NCI-H345 treated with DMSO at 0.1 percent for 48 hours (cell line): ENCODE measurements at regions not wholly inside any gene's neighbourhood (a gene's known extent, or its start where the extent isn't known, plus 50 kb on each side); places are given as distances from the start of the nearest gene placed in this dataset.

Experiments
- DNase-seq: peaks from one replicate; lab custom pipeline; 2025; ENCODE audit not compliant: unreplicated experiment; lab: John Stamatoyannopoulos, UW

DNA sequence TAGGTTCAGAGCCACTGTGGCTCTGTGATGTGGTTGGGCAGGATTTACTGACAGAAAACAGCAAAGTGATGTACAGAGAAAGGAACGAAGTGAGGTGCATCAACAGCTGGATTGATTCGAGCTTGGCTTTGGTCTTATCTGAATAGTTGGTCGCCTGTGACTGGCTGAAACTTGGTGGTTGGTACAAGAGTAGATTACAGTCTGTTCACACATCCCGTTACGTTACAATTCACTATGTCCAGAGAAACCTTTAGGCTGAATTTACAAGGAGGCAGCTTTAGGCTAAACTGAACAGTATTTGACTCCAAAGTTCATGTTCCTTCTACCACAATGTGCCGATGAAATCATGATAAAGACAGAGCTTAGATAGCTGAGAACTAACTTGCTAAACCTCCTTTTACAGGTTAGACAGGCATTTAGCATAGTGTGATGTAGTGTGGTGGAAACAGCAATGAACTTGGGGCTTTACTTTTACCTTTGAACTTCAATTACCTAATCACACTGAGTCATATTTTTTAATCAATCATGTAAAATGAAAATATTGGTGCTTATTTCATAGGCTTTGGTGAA, 210.2 kb upstream of the PUM3 start:
- no peak for DNase-seq

DNA sequence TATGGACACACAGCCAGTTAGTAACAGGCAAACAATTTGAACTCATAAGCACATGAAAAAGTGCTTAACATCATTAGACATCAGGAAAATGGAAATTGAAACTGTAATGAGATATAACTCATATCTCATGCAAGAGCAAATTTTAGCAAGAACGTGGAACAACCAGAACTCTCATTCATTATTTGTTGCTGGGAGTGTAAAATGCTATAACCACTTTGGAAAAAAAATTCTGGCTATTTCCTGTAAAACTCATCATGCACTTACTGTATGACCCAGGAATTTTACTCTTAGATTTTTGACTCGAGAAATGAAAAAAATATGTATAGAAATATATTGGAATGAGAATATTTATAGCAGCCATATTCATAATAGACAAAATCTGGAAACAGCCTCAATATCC, 205.7 kb upstream of the PUM3 start:
- DNase-seq: no peak

DNA sequence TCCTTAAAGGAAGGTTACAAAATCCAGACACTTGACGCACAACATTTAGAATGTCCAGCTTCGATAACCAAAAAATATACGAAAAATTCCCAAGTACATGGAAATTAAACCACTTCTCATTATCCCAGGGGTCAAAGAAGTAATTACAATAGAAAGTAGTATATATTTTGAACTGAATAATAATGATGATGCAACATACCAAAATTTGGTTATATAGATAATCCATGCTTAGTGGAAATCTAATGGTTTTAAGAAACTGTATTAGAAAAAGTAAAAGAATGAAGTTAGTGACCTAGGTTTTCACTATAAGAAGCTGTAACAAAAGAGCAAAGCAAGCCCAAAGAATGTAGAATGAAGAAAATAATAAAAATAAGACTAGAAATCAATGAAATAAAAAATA, 204.0 kb upstream of the PUM3 start:
- no peak for DNase-seq

DNA sequence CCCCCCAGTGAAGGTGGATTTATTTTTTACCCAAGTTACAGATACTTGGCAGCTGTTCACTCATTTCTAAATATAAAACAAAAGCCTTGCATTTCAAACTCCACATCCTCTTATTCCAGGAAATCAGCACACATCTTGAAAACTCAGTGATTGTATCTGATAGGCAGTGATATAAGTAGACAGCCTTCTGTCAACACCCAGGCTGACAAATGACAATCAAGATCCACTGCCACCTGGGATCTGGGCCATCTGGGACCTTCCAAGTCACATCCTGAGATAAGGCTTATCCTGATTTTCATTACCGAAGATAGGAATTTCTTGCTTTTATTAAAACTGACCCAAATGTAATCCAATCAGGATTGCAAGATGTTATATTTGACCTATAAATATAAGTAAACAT, 201.3 kb upstream of the PUM3 start:
- DNase-seq: no peak

DNA sequence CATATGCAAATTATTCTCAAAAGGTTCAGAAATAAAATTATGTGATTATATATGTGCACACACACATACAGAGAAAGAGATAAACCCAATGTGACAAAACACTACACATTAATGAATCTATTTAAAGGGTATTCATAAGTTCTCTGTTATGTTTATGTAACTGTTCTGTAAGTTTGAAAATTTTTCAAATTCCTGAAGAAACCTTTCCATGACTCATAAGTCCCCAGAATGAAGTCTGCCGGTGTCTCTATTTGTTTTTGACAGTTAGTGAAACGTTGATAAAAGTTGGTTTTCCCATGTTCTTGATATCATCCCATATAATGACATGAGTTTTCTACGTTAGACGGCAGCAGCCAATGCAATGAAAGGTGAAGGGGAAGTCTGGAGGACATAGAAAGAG, 199.5 kb upstream of the PUM3 start:
- DNase-seq: no peak

DNA sequence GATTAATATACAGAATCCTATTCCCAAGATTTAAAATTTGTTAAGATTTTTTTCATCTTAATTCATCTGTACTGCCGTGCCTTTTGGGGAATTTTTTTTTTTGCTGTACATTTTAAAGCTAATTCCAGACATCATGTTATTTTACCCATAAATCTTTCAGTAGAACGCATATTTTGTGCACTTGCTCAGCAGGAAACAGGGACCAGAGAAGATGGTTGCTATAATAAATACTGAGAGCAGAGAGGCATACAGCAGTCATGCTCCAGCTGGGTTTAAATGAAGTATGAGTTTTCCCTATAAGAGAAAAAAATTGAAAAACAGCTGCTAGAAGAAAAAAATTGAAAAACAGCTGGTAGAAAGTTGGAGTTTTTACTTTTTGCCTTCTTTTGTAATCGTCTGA, 196.9 kb upstream of the PUM3 start:
- no peak for DNase-seq

DNA sequence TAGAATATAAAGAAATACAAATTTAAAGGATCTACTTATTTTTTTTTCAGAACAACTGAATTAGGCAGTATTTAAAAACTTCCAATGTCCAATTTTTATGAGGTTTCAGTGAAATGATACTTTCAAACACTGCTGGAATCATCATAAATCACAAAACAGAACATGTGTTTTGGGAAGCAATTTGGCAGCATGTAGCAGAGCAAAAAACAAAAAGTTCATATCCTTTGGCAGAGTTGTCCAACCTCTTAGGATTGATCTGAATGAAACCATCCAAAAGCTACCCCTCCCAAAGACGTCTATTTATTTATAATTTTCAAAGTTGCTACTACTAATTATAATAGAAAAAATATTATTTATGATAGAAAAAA, 192.4 kb upstream of the PUM3 start:
- DNase-seq: no peak

DNA sequence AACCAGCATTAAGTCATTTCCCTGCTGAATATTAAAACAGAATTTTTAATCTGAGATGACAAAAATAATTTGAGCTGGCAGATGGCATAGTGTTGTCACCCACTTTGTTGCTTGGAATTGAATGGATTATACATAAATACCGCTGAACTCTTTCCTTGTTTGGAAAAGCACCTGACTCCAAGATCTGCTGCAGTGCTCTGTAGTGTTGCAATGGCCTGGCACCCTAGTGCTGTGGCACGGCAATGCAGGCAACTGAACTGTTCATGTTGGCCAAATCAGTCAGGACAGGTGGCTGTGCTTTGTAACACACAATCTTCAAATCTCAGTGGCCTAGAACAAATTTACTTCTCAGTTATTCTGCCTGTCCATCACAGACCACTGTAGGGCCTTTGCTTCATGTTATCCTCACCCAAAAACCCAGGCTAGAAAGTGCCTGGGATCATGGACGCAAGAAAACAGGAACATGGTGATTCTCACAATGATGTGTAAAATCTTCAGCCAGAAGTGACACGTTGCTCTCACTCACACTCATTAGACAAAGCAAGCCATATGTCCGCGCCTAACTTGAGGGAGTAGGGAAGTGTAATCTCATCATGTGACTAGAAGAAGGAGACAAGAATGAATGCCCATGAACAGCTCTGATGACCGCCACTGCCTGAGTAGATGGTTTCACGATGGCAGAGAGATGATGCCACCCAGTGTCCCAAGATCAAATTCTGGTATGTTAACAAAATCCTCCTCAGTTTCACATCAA, 191.9 kb upstream of the PUM3 start:
- no peak for DNase-seq

DNA sequence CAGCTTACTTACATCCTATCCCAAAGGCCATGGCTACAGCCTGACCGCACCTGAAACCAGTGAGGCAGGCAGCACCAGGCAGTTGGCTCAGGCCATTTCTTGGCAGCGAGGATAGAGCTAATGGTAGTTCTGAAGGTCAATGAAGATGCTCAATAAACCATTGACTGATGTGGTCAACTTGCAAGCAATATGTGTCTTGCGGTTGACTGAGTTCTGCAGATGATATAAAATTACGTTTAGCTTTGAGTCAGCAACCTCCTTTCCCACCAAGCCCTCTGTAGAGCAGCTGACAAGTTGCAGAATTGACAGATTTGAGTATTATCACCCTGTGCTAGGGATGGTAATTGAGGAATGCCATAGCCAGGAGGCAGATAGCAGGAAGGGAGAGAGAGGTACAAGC, 189.0 kb upstream of the PUM3 start:
- DNase-seq: no peak

DNA sequence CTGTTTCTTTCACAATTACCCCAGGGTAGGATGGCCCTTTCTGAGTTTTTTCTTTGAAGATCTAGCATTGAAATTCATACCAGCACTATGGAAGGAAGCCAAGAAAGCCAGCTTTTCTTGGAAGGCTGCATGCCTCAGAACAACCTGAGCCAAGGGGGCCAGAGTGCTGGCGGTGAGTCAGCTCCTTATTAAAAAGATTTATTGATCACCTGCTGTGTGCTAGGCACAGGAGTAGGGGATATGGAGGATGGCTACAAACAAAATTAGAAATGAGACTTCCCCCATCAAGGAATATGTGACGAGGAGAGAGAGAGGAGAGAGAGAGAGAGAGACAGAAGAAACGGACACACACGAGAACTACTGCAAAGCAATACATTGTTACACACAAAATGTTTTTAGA, 184.6 kb upstream of the PUM3 start:
- DNase-seq: no peak

DNA sequence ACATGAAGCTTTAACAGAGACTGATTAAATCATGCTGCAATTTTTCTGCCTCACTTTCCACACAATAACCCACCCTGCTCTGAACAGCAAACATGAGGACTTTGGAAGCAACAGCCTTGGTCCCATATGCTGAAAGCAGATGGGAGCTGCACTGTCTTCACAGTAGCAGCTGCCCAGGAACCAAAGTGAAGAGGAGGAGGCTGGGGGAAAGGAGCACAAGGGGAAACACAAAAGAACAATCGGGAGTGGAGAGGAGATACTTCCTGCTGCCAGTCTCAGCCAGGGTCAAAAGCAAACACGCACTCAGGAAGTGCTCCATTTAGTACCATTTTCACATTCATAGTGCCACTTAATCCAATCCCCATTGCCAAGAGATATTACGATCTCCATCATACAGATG, 183.3 kb upstream of the PUM3 start:
- DNase-seq: peak; percentile 70

DNA sequence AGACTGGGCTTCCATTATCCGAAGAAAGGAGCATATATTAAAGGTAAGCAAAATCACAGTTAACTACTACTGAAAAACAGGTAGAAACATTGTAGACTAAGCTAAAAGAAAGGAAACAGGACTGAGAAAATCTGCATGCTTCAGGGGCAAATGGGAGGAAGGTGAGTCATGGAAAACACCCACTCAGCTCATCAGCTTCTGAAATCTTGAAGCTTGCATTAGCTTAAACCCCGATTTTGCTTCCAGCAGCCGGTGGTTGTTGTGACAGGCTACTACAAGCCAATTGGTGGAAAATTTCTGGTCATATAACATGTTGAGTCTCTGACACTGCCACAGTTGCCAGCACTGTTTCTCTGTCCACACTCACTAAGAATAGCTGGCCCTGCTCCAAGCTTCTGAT, 179.6 kb upstream of the PUM3 start:
- DNase-seq: no peak

DNA sequence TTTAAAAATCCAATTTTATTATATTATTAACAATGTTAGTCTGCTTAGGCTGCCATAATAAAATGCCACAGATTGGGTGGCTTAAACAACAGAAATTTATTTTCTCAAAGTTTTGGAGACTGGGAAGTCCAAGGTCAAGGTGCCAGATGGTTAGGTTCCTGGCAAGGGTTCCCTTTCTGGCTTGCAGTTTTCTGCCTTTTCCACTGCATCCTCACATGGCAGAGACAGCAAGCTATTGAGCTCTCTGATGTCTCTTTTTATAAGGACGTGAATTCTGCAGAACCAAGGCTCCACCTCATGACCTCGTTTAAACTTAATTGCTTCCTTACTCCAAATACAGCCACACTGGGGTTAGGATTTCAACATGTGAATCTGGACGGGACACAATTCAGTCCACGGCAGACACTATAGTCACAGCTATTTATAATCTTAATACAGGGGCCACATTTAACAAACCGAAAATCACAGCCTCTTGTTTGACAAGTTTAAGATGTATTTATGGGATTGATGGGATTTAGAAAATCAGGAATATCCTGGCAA, 174.9 kb upstream of the PUM3 start:
- no peak for DNase-seq

DNA sequence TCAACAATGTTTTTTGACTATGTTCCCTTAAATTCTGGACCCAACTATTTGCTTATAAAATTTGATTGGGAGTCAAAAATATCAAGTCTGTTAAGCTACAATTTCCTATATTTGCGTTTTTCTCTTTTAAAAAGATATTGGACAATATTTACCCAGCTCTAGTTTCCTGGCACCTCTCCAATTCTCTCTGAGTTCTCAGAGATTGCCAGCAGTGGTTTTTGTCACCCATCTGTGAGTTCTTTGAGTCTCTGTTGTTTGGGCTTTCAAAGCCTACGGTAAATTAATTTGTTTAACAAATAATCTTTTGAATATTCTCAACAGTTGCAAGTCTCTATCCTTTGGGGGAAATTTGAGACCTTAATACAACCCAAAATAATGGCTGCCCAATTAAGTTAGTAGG, 174.2 kb upstream of the PUM3 start:
- DNase-seq: peak; percentile 61

DNA sequence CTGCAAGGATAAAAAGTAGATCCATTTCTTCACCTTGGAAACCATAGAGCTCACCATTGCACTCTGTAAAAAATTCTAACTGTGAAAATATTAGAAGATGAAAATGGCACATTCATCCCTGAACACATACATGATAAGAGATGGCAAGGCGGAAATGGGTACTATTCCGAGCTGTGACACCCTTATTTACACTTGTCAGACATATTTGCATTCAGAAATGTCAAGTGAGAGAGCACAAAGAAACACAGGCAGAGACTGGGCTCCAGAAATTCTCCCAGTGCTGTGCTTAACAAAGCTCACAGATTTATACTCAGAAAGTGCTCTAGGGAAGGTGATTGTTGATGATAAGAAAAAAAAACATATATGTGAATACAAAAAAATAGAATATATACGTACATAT, 170.3 kb upstream of the PUM3 start:
- peak; percentile 9 for DNase-seq

DNA sequence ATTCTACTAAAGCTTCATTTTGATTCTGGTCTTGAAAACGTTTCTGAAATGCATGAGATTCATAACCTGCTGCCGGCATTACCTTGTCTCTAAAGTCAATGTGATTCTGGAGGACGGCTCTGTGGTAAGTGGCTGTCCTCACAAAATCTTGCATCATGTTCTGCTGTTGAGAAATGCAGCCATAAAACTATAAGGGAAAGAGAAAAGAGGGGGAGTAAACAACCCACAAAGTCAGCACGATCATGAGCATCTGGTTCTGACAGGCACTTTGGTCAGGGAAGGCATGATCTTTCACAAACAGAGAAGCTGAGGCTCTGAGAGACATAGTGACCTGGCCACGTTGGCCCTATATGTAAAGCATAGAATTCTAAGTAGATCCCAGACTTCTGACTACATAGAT, 168.9 kb upstream of the PUM3 start:
- no peak for DNase-seq

DNA sequence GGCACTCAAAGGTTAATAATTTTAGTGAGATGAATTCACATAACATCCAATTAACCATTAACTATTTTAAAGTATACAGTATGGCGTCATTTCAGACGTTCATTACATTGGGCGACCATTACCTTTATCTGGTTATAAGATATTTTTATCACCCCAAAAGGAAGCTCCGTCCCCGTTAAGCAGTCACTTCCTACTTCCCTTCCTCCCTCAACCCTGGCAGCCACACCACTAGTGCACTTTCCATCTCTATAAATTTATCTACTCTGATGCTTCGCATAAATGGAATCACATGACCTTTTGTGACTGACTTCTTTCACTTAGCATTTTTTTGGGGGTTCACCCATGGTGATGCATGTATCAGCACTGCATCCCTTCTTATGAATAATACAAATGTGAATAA, 168.3 kb upstream of the PUM3 start:
- DNase-seq: no peak

DNA sequence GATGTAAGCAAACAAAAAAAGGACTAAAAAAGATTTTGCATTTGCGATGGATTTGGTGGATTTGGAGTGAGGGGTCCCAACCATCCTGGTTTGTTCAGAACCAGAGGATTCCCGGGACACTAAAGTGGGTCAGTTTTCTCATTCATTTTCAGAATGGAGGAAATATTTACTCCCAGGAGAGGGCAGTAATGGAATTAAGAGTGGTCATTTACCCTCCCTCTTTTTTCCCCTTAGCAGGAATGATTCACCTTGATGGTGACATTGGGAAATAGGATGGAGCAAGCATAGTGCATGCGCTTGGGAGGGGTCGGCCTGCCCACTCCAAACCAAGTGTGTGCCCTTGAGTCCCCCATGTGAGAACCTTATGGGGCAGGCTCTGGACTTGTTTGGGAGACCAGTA, 164.2 kb upstream of the PUM3 start:
- DNase-seq: no peak

DNA sequence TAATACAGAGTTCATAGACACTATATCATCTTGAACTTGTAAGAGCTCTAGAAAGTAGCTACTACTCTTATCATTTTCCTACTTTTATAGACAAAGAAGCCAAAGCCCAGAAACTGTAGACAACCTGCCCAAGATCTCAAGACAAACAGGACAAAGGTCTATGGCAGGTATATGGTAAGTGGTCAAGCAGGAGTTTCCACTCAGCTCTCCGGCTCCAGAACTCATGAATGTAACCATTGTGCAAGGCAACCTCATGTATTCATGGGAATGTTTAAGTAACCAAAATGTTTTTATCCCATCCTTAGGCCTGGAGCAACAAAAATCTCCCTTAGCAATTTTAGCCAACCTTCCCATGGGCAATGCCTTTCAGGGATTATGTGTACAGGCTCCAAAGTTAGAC, 163.4 kb upstream of the PUM3 start:
- DNase-seq: no peak

DNA sequence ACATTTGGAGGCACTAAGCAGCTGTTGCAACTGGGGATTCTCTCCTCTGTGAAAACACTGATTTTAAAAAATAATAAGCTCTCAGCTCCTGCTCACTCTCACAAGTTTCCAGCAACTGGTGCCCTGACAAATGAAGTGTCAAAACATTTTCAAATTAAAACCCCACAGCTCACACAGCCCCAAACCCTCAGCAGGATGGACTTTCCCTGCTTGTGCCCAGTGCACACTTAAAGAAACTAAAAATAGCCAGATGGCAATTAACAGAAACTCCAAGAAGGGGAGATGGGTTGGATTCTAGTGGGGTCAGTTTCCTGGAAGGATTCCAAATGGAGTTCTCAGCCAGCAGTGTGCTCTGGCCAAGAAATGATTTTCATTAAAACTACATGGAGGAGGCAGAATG, 163.0 kb upstream of the PUM3 start:
- no peak for DNase-seq

DNA sequence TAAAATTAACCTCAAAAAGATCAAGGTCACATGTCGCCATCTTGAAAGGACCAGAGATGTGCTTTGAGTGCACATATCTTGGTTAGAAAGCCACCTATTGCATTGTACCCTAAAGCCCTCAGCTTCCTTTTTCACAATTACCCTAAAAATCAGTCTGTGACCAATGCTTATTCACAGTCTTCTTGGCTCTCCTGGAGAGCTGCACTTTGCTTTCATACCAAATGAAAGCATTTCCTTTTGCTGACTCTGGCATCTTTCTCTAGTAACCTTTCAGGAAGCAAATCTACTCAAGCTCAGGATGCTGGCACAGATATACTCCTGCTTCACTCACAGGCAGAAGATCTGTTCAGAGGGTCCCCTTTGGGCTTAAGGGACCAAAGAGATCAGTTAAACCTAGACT, 160.7 kb upstream of the PUM3 start:
- no peak for DNase-seq

DNA sequence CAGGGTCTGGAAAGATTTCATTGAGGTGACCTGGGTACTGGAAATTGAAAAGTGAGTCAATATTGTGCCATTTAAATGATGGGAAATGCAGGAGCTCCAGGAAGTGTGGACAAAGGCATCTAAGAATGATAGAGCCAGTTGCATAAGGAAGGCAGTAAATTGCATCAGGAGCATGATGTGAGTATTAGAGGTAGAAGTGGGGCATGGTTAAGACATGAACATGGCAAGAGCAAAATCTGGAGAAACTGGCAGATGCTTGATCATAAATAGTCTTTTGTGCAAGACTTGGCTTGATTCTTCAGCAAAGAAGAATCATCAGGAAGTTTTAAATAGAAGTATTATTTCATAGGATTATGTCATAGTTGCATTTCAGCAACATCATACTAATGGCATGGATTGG, 157.4 kb upstream of the PUM3 start:
- no peak for DNase-seq

DNA sequence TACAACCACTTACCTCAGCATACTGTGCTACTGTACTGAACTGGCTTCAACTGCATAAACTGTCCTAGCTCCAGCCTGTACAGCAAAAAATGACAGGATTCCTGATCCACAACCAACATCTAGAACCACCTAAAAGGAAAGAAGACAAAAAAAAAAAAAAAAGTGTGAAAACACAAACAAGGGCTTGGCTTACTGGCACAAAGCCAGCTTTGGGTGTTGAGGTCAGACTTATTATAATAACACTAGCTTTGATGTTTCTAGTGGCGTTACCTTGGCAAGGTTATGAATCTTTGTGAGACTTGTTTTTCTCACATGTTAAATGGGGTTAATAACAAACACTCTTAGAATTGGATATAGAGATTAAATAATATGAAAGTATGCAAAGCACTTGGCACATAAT, 148.5 kb upstream of the PUM3 start:
- DNase-seq: no peak
